ENCODE measurements at regions not wholly inside any gene's neighbourhood (a gene's known extent, or its start where the extent isn't known, plus 50 kb on each side); places are given as distances from the start of the nearest gene placed in this dataset.
"Not testable (repeated sequence)": the region's sequence is repeated elsewhere in the genome, so short reads cannot be mapped to it uniquely, and the experiment has no call there.

GRCh38 chrX:65883556-65883955 is 156.3 kb downstream of the VSIG4 start:
- H3K27ac ChIP-seq: no peak overlapping the region
- no peaks in the 10 kb centered on the region for H3K36me3 ChIP-seq
- WGBS, 2 donors: 72 to 95% methylated on average over 2 of the region's 2 CpGs

GRCh38 chrX:65879977-65880799 is 159.7 kb downstream of the VSIG4 start:
- H3K9me3 ChIP-seq: no peaks in the 10 kb centered on the region
- no peak overlapping the region for H3K27ac ChIP-seq
- H3K4me3 ChIP-seq: no peak overlapping the region
- H3K27me3 ChIP-seq: no peaks in the 10 kb centered on the region
- TF ChIP-seq EP300 (IDR thresholded peaks at IDR 0.05): no peak
- TF ChIP-seq, protein P1, sequence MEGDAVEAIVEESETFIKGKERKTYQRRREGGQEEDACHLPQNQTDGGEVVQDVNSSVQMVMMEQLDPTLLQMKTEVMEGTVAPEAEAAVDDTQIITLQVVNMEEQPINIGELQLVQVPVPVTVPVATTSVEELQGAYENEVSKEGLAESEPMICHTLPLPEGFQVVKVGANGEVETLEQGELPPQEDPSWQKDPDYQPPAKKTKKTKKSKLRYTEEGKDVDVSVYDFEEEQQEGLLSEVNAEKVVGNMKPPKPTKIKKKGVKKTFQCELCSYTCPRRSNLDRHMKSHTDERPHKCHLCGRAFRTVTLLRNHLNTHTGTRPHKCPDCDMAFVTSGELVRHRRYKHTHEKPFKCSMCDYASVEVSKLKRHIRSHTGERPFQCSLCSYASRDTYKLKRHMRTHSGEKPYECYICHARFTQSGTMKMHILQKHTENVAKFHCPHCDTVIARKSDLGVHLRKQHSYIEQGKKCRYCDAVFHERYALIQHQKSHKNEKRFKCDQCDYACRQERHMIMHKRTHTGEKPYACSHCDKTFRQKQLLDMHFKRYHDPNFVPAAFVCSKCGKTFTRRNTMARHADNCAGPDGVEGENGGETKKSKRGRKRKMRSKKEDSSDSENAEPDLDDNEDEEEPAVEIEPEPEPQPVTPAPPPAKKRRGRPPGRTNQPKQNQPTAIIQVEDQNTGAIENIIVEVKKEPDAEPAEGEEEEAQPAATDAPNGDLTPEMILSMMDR (IDR thresholded peaks at IDR 0.05): no peak
- no peak for TF ChIP-seq POLR2A (IDR thresholded peaks at IDR 0.05)
- DNase-seq (ENCODE audit: low spot score in 2 of 2): no peak
- no peaks in the 10 kb centered on the region for H3K36me3 ChIP-seq
- WGBS, 2 donors: 50 to 63% methylated on average over 1 of the region's 1 CpG
- H3K4me1 ChIP-seq: no peaks in the 10 kb centered on the region

More at GRCh38 chrX:65883556-65883955, 156.3 kb downstream of the VSIG4 start:
- Histone ChIP-seq H3K4me1 (no peaks in the 10 kb centered on the region), H3K27me3 (no peaks in the 10 kb centered on the region), H3K4me3 (no peak overlapping the region), H3K9me3 (no peaks in the 10 kb centered on the region)
- TF ChIP-seq POLR2A (IDR thresholded peaks at IDR 0.05) (no peak), EP300 (IDR thresholded peaks at IDR 0.05) (no peak)
- TF ChIP-seq, protein P1 (IDR thresholded peaks at IDR 0.05): no peak
- no peak for DNase-seq (ENCODE audit: low spot score in 2 of 2)

GRCh38 chrX:65878456-65878855 is 161.4 kb downstream of the VSIG4 start:
- no peak for DNase-seq (ENCODE audit: low spot score in 2 of 2)
- Histone ChIP-seq H3K4me1 (no peaks in the 10 kb centered on the region), H3K9me3 (no peaks in the 10 kb centered on the region), H3K27ac (no peak overlapping the region), H3K36me3 (no peaks in the 10 kb centered on the region), H3K4me3 (no peak overlapping the region), H3K27me3 (peaks cover 0 to 4% of the 10 kb centered on the region in 2 donors)
- 80 to 84% methylated on average over 1 of the region's 1 CpG for WGBS, 2 donors
- no peak for TF ChIP-seq POLR2A (IDR thresholded peaks at IDR 0.05)
- no peak for TF ChIP-seq EP300 (IDR thresholded peaks at IDR 0.05)
- TF ChIP-seq, protein P1 (IDR thresholded peaks at IDR 0.05): no peak

GRCh38 chrX:65877953-65878352 is 161.9 kb downstream of the VSIG4 start:
- no peak for DNase-seq (ENCODE audit: low spot score in 2 of 2)
- Histone ChIP-seq H3K27me3 (peaks cover 0 to 6% of the 10 kb centered on the region in 2 donors), H3K4me1 (no peaks in the 10 kb centered on the region), H3K27ac (no peak overlapping the region), H3K9me3 (no peaks in the 10 kb centered on the region), H3K36me3 (no peaks in the 10 kb centered on the region), H3K4me3 (no peak overlapping the region)
- no peak for TF ChIP-seq POLR2A (IDR thresholded peaks at IDR 0.05)
- TF ChIP-seq, protein P1 (IDR thresholded peaks at IDR 0.05): no peak
- no peak for TF ChIP-seq EP300 (IDR thresholded peaks at IDR 0.05)
- 69 to 77% methylated on average over 3 of the region's 3 CpGs for WGBS, 2 donors

GRCh38 chrX:65875614-65876013 is 164.3 kb downstream of the VSIG4 start:
- not testable (repeated sequence) for H3K27ac ChIP-seq; H3K4me3 ChIP-seq; DNase-seq (ENCODE audit: low spot score in 2 of 2); H3K9me3 ChIP-seq; H3K4me1 ChIP-seq; H3K27me3 ChIP-seq; H3K36me3 ChIP-seq
- WGBS, 2 donors: 79 to 83% methylated on average over 3 to 4 of the region's 4 CpGs

Measured in tibial nerve (tissue), 4 donors.